Spleen (tissue), 11 donors: ENCODE measurements at regions not wholly inside any gene's neighbourhood (a gene's known extent, or its start where the extent isn't known, plus 50 kb on each side); places are given as distances from the start of the nearest gene placed in this dataset.

Experiments
- DNase-seq: peaks from one replicate; pipeline ENCODE4 v3.0.0-alpha.2; 2020
- H3K27ac ChIP-seq, 8 donors: fragments of 200-600 bp; sonication (generic) in 7 of 8; 1 replicate in 4 of 8; 2 replicates in 4 of 8; pipeline versions ENCODE4 v1.5.0 to v1.8.0; 2016 to 2021; ENCODE audit warnings: inconsistent platforms in 4 of 8, mild to moderate bottlenecking in 4 of 8, moderate library complexity in 1 of 8
- H3K27me3 ChIP-seq, 7 donors: fragments of 200-600 bp; sonication (generic) in 6 of 7; replicated peaks in 1 of 7; 1 replicate in 4 of 7; 2 replicates in 3 of 7; pipeline versions ENCODE4 v1.5.0 to v1.8.0; 2016 to 2021; ENCODE audit warnings: inconsistent platforms in 3 of 7, mild to moderate bottlenecking in 1 of 7
- H3K36me3 ChIP-seq, 6 donors: fragments of 200-600 bp; sonication (generic) in 5 of 6; 1 replicate in 4 of 6; 2 replicates in 2 of 6; pipeline versions ENCODE4 v1.5.0 to v1.8.0; 2016 to 2021; ENCODE audit warnings: inconsistent platforms in 2 of 6
- H3K4me1 ChIP-seq, 6 donors: fragments of 200-600 bp; sonication (generic) in 5 of 6; 1 replicate in 3 of 6; 2 replicates in 3 of 6; pipeline versions ENCODE4 v1.5.0 to v1.8.0; 2016 to 2021; ENCODE audit warnings: inconsistent platforms in 3 of 6
- H3K4me3 ChIP-seq, 8 donors: fragments of 200-600 bp; sonication (generic) in 7 of 8; 1 replicate in 4 of 8; 2 replicates in 4 of 8; pipeline versions ENCODE4 v1.5.0 to v1.8.0; 2016 to 2021; ENCODE audit warnings: inconsistent platforms in 4 of 8, mild to moderate bottlenecking in 4 of 8, moderate library complexity in 2 of 8
- H3K9me3 ChIP-seq, 8 donors: fragments of 200-600 bp; sonication (generic) in 7 of 8; 1 replicate in 4 of 8; 2 replicates in 4 of 8; pipeline versions ENCODE4 v1.5.0 to v1.8.0; 2016 to 2021; ENCODE audit warnings: inconsistent platforms in 4 of 8
- CTCF ChIP-seq, 11 experiments: fragments of 200-600 bp in 7 of 11; fragments of 450-650 bp in 4 of 11; sonication (generic) in 4 of 11; IDR thresholded peaks in 8 of 11; conservative IDR thresholded peaks in 3 of 11; 1 replicate in 7 of 11; 2 replicates in 4 of 11; pipeline versions ENCODE4 v1.4.0 to v1.8.0; 2016 to 2021; ENCODE audit warnings: antibody characterized with exemption in 11 of 11, inconsistent platforms in 4 of 11, mild to moderate bottlenecking in 1 of 11
- POLR2A ChIP-seq, 3 donors: fragments of 450-650 bp; IDR thresholded peaks; one replicate each; pipeline ENCODE4 v1.5.1; 2017; ENCODE audit warnings: antibody characterized with exemption in 3 of 3, mild to moderate bottlenecking in 1 of 3
- POLR2AphosphoS5 ChIP-seq, 3 donors: sonication (generic); formaldehyde crosslinking; IDR thresholded peaks; one replicate each; pipeline ENCODE4 v1.5.1; 2017; ENCODE audit warnings: antibody characterized with exemption in 3 of 3
- WGBS, 5 donors: extraction: QIAGEN DNeasy Blood & Tissue Kit in 3 of 5; methylation state at CpG; one replicate each; pipeline versions ENCODE4 v1.1.5 to v1.1.7; 2013 to 2018; 5-methylcytosine and 5-hydroxymethylcytosine counted together
- intact Hi-C: fragments of 100-400 bp; cut with DNase I; formaldehyde crosslinking; loops from one replicate; pipeline ENCODE4 v1.15.0; 2023; ENCODE audit warnings: low total_unique reads
- donor health status: healthy with polysubstance abuse.
- donor health status: DM: no; HTN: no; CAD: no; lungs with moderate emphysema.
- donor health status: DM: no; HTN: no; CAD: no.
- donor health status: Bipolar disorder and iron deficiency.
- donor health status: healthy.
- donor health status: DM: no; HTN: no; CAD: no.
- donor health status: DM: yes; HTN: yes; CAD: no.

GRCh38 chr9:79369676-79370075, 202.1 kb upstream of the TLE4 start:
- no peak for DNase-seq
- Histone ChIP-seq H3K27ac (no peak overlapping the region), H3K27me3 (peaks cover 0 to 2% (median 0%) of the 10 kb centered on the region in 7 donors), H3K4me3 (no peak overlapping the region), H3K9me3 (no peaks in the 10 kb centered on the region), H3K36me3 (no peaks in the 10 kb centered on the region), H3K4me1 (no peaks in the 10 kb centered on the region)
- 92 to 96% (median 94%) methylated on average over 6 of the region's 6 CpGs for WGBS, 5 donors
- intact Hi-C loops, result no loop called here
- TF ChIP-seq CTCF (IDR thresholded peaks at IDR 0.05 in 8 of 11, conservative IDR thresholded peaks at IDR 0.05 in 3 of 11), result no peak
- TF ChIP-seq POLR2A (IDR thresholded peaks at IDR 0.05), result no peak
- no peak for TF ChIP-seq POLR2AphosphoS5 (IDR thresholded peaks at IDR 0.05)

DNA sequence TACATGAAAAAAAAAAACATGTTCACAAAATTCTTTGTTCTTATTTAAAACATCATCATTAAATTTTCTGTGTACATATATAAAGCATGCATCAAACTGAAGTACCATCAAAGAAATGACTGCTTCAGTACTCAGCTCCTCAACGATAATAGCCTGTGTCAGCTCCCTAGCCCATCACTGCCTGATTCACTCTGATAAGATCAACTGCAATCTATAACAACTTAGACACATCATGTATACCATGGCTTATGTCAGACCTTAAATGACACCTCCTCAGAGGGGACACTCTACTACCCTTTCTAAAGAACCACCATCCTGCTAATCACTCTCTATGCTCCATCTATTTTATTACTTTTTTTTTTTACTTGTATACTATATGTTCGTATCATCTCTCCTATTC, 200.5 kb upstream of the TLE4 start:
- no peak for DNase-seq
- WGBS, 5 donors, result 76 to 87% (median 78%) methylated on average over 2 of the region's 2 CpGs
- H3K4me1 ChIP-seq, result no peaks in the 10 kb centered on the region
- no peak overlapping the region for H3K4me3 ChIP-seq
- TF ChIP-seq CTCF (IDR thresholded peaks at IDR 0.05 in 8 of 11, conservative IDR thresholded peaks at IDR 0.05 in 3 of 11), result no peak
- no peak for TF ChIP-seq POLR2A (IDR thresholded peaks at IDR 0.05)
- TF ChIP-seq POLR2AphosphoS5 (IDR thresholded peaks at IDR 0.05), result no peak
- no peaks in the 10 kb centered on the region for H3K9me3 ChIP-seq
- no peaks in the 10 kb centered on the region for H3K36me3 ChIP-seq
- no peak overlapping the region for H3K27ac ChIP-seq
- intact Hi-C loops, result no loop called here
- H3K27me3 ChIP-seq, result no peaks in the 10 kb centered on the region

DNA sequence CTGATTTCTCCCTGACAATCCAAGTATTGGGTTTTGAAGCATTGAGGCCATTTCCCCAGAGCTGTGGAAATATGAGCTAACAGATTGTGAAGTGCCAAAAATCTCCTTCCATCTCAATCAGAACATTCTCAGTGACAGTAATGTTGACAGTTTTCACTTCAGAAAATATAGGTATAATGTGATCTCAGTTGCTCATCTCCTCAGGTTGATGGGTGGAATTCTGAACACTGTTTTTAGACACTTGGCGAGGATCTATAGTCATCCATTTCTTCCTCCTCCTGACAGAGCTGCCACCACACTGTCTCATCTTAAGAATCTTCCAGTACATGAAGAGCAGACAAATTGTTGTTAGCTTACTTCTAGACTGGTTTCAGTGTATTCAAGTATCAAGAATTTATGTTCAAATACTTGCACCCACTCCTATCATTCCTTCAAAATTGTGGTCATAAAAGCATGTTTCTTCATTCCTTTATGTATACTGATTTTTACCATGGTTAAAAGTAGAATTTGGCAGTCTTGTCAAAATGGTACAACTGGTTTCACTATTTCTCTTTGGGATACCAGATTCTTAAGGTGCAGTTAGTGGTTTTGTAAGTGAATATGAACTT, 199.7 kb upstream of the TLE4 start:
- H3K9me3 ChIP-seq, result no peaks in the 10 kb centered on the region
- no peak for DNase-seq
- 79 to 96% (median 94%) methylated on average over 1 of the region's 1 CpG for WGBS, 5 donors
- H3K27ac ChIP-seq, result no peak overlapping the region
- intact Hi-C loops, result no loop called here
- H3K4me1 ChIP-seq, result no peaks in the 10 kb centered on the region
- no peaks in the 10 kb centered on the region for H3K27me3 ChIP-seq
- H3K4me3 ChIP-seq, result no peak overlapping the region
- no peaks in the 10 kb centered on the region for H3K36me3 ChIP-seq
- TF ChIP-seq CTCF (IDR thresholded peaks at IDR 0.05 in 8 of 11, conservative IDR thresholded peaks at IDR 0.05 in 3 of 11) (no peak), POLR2A (IDR thresholded peaks at IDR 0.05) (no peak), POLR2AphosphoS5 (IDR thresholded peaks at IDR 0.05) (no peak)

GRCh38 chr9:79377339-79377855, 194.4 kb upstream of the TLE4 start:
- no peak for DNase-seq
- TF ChIP-seq CTCF (IDR thresholded peaks at IDR 0.05 in 8 of 11, conservative IDR thresholded peaks at IDR 0.05 in 3 of 11) (no peak), POLR2AphosphoS5 (IDR thresholded peaks at IDR 0.05) (no peak), POLR2A (IDR thresholded peaks at IDR 0.05) (no peak)
- peaks cover 0 to 13% (median 4%) of the 10 kb centered on the region in 8 donors for H3K9me3 ChIP-seq
- intact Hi-C loops, result no loop called here
- H3K27ac ChIP-seq, result no peak overlapping the region
- H3K36me3 ChIP-seq, result no peaks in the 10 kb centered on the region
- H3K4me3 ChIP-seq, result no peak overlapping the region
- H3K4me1 ChIP-seq, result no peaks in the 10 kb centered on the region
- H3K27me3 ChIP-seq, result no peaks in the 10 kb centered on the region
- 86 to 95% (median 93%) methylated on average over 5 of the region's 5 CpGs for WGBS, 5 donors
